GM23338 (cell line): ENCODE measurements at regions not wholly inside any gene's neighbourhood (a gene's known extent, or its start where the extent isn't known, plus 50 kb on each side); places are given as distances from the start of the nearest gene placed in this dataset.

Source experiments
- ATAC-seq: fragments of 200-7000 bp; cut with Tn5 transposase; 3 replicates; pipeline ENCODE4 v1.9.1; 2020
- DNase-seq: peaks from one replicate; pipeline ENCODE4 v3.0.0-alpha.2; 2015; ENCODE audit warnings: low spot score
- H2AFZ ChIP-seq: fragments of 200-600 bp; sonication (generic); 2 replicates; pipeline ENCODE4 v1.8.0; 2016; ENCODE audit warnings: antibody characterized with exemption, mild to moderate bottlenecking, moderate library complexity
- H3F3A ChIP-seq: fragments of 200-600 bp; sonication (generic); replicated peaks from 2 replicates; pipeline ENCODE4 v1.8.0; 2017; ENCODE audit warnings: antibody characterized with exemption, mixed run types, low read depth
- H3K27ac ChIP-seq: fragments of 200-600 bp; sonication (generic); 2 replicates; pipeline ENCODE4 v1.6.1; 2016; ENCODE audit warnings: low read depth
- H3K27me3 ChIP-seq: fragments of 200-600 bp; sonication (generic); 2 replicates; pipeline ENCODE4 v1.8.0; 2016; ENCODE audit warnings: mild to moderate bottlenecking, mixed run types, moderate library complexity; ENCODE audit not compliant: insufficient read depth
- H3K36me3 ChIP-seq: fragments of 200-600 bp; sonication (generic); 2 replicates; pipeline ENCODE4 v1.8.0; 2016; ENCODE audit warnings: mild to moderate bottlenecking; ENCODE audit not compliant: insufficient read depth
- H3K4me1 ChIP-seq: fragments of 200-600 bp; sonication (generic); 2 replicates; pipeline ENCODE4 v1.8.0; 2016; ENCODE audit warnings: mild to moderate bottlenecking, moderate library complexity; ENCODE audit not compliant: insufficient read depth
- H3K4me2 ChIP-seq: fragments of 200-600 bp; sonication (generic); 2 replicates; pipeline ENCODE4 v1.7.1; 2017; ENCODE audit warnings: mixed run types
- H3K4me3 ChIP-seq: fragments of 200-600 bp; sonication (generic); 2 replicates; pipeline ENCODE4 v1.6.1; 2016; ENCODE audit warnings: mixed run types
- H3K79me2 ChIP-seq: fragments of 200-600 bp; sonication (generic); replicated peaks from 2 replicates; pipeline ENCODE4 v1.8.0; 2017; ENCODE audit warnings: mild to moderate bottlenecking; ENCODE audit not compliant: insufficient read depth
- H3K9me2 ChIP-seq: fragments of 200-600 bp; sonication (generic); 2 replicates; pipeline ENCODE4 v1.8.0; 2017; ENCODE audit not compliant: insufficient read depth
- H4K20me1 ChIP-seq: fragments of 200-600 bp; sonication (generic); replicated peaks from 2 replicates; pipeline ENCODE4 v1.8.0; 2017; ENCODE audit warnings: mild to moderate bottlenecking; ENCODE audit not compliant: insufficient read depth
- H3K27ac Mint-ChIP-seq: 2 replicates; pipeline ENCODE4 v1.8.0; 2020; ENCODE audit warnings: inconsistent platforms, mild to moderate bottlenecking, moderate library complexity, mixed read lengths
- H3K27me3 Mint-ChIP-seq: 3 replicates; pipeline ENCODE4 v1.8.0; 2022; ENCODE audit warnings: low read depth, mild to moderate bottlenecking, moderate library complexity, mixed read lengths, inconsistent platforms; ENCODE audit not compliant: insufficient read depth, poor library complexity
- H3K36me3 Mint-ChIP-seq: 3 replicates; pipeline ENCODE4 v1.8.0; 2021; ENCODE audit warnings: low read depth, mild to moderate bottlenecking, inconsistent platforms, moderate library complexity, mixed read lengths
- H3K4me1 Mint-ChIP-seq: 3 replicates; pipeline ENCODE4 v1.8.0; 2020; ENCODE audit warnings: mild to moderate bottlenecking, inconsistent platforms, mixed read lengths
- H3K4me3 Mint-ChIP-seq: 3 replicates; pipeline ENCODE4 v1.8.0; 2021; ENCODE audit warnings: moderate library complexity, mild to moderate bottlenecking, inconsistent platforms, mixed read lengths
- H3K9me3 Mint-ChIP-seq: 3 replicates; pipeline ENCODE4 v1.8.0; 2020; ENCODE audit warnings: moderate library complexity, mild to moderate bottlenecking, inconsistent platforms, mixed read lengths
- CREB1 ChIP-seq: fragments of 250-450 bp; sonication (Bioruptor Pico); IDR thresholded peaks from 2 replicates; pipeline ENCODE4 v1.5.0; 2020; ENCODE audit warnings: low read depth, mild to moderate bottlenecking, moderate library complexity
- NANOG ChIP-seq: IDR thresholded peaks from 2 replicates; pipeline ENCODE4 v1.6.1; 2016; ENCODE audit warnings: antibody characterized with exemption, borderline replicate concordance
- STAT1 ChIP-seq: IDR thresholded peaks from one replicate; pipeline ENCODE4 v1.6.1; 2016; ENCODE audit warnings: antibody characterized with exemption; ENCODE audit not compliant: unreplicated experiment
- TF ChIP-seq, protein P1 (sequence below), 2 experiments: fragments of 200-600 bp in 1 of 2; sonication (generic) in 1 of 2; conservative IDR thresholded peaks; 2 replicates each; pipeline versions ENCODE4 v1.5.1 to v1.6.1; 2016 to 2017; ENCODE audit warnings: antibody characterized with exemption in 2 of 2, low read depth in 2 of 2, mild to moderate bottlenecking in 2 of 2, moderate library complexity in 1 of 2
- TF ChIP-seq, protein P2 (sequence below): IDR thresholded peaks from 2 replicates; pipeline ENCODE4 v1.6.1; 2016; ENCODE audit warnings: antibody characterized with exemption
- TF ChIP-seq, protein P3 (sequence below): fragments of 250-450 bp; sonication (Bioruptor Pico); IDR thresholded peaks from 2 replicates; pipeline ENCODE4 v1.5.0; 2020; ENCODE audit warnings: mild to moderate bottlenecking, moderate library complexity
- TF ChIP-seq, protein P4 (sequence below): IDR thresholded peaks from one replicate; pipeline ENCODE4 v1.6.1; 2018; ENCODE audit warnings: antibody characterized with exemption; ENCODE audit not compliant: unreplicated experiment

DNA sequence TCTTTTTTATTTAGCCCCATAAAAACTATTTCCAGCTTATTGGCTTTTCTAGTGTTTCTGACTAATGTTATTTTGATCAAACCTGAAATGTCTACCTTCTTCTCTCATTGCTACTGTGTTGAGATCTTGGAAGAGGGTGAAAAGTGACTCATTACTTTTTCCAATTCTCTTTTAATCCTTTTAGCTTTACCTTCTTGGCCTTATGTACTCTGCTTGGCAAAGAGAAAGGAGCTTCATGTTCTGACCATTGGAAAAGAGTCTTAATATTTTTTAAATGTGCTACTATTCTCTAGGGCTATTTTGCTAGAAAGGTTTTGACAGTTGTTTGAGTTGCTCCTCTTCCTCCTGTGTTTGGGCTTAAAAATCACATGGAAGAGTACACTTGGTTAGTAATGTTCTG, 97.8 kb upstream of the CHODL start:
- TF ChIP-seq STAT1 = no peak
- TF ChIP-seq, protein P1, sequence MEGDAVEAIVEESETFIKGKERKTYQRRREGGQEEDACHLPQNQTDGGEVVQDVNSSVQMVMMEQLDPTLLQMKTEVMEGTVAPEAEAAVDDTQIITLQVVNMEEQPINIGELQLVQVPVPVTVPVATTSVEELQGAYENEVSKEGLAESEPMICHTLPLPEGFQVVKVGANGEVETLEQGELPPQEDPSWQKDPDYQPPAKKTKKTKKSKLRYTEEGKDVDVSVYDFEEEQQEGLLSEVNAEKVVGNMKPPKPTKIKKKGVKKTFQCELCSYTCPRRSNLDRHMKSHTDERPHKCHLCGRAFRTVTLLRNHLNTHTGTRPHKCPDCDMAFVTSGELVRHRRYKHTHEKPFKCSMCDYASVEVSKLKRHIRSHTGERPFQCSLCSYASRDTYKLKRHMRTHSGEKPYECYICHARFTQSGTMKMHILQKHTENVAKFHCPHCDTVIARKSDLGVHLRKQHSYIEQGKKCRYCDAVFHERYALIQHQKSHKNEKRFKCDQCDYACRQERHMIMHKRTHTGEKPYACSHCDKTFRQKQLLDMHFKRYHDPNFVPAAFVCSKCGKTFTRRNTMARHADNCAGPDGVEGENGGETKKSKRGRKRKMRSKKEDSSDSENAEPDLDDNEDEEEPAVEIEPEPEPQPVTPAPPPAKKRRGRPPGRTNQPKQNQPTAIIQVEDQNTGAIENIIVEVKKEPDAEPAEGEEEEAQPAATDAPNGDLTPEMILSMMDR (conservative IDR thresholded peaks at IDR 0.05; ENCODE audit: low read depth in 2 of 2) = no peak
- TF ChIP-seq CREB1 = no peak
- TF ChIP-seq, protein P2, sequence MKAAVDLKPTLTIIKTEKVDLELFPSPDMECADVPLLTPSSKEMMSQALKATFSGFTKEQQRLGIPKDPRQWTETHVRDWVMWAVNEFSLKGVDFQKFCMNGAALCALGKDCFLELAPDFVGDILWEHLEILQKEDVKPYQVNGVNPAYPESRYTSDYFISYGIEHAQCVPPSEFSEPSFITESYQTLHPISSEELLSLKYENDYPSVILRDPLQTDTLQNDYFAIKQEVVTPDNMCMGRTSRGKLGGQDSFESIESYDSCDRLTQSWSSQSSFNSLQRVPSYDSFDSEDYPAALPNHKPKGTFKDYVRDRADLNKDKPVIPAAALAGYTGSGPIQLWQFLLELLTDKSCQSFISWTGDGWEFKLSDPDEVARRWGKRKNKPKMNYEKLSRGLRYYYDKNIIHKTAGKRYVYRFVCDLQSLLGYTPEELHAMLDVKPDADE = no peak
- TF ChIP-seq, protein P3, sequence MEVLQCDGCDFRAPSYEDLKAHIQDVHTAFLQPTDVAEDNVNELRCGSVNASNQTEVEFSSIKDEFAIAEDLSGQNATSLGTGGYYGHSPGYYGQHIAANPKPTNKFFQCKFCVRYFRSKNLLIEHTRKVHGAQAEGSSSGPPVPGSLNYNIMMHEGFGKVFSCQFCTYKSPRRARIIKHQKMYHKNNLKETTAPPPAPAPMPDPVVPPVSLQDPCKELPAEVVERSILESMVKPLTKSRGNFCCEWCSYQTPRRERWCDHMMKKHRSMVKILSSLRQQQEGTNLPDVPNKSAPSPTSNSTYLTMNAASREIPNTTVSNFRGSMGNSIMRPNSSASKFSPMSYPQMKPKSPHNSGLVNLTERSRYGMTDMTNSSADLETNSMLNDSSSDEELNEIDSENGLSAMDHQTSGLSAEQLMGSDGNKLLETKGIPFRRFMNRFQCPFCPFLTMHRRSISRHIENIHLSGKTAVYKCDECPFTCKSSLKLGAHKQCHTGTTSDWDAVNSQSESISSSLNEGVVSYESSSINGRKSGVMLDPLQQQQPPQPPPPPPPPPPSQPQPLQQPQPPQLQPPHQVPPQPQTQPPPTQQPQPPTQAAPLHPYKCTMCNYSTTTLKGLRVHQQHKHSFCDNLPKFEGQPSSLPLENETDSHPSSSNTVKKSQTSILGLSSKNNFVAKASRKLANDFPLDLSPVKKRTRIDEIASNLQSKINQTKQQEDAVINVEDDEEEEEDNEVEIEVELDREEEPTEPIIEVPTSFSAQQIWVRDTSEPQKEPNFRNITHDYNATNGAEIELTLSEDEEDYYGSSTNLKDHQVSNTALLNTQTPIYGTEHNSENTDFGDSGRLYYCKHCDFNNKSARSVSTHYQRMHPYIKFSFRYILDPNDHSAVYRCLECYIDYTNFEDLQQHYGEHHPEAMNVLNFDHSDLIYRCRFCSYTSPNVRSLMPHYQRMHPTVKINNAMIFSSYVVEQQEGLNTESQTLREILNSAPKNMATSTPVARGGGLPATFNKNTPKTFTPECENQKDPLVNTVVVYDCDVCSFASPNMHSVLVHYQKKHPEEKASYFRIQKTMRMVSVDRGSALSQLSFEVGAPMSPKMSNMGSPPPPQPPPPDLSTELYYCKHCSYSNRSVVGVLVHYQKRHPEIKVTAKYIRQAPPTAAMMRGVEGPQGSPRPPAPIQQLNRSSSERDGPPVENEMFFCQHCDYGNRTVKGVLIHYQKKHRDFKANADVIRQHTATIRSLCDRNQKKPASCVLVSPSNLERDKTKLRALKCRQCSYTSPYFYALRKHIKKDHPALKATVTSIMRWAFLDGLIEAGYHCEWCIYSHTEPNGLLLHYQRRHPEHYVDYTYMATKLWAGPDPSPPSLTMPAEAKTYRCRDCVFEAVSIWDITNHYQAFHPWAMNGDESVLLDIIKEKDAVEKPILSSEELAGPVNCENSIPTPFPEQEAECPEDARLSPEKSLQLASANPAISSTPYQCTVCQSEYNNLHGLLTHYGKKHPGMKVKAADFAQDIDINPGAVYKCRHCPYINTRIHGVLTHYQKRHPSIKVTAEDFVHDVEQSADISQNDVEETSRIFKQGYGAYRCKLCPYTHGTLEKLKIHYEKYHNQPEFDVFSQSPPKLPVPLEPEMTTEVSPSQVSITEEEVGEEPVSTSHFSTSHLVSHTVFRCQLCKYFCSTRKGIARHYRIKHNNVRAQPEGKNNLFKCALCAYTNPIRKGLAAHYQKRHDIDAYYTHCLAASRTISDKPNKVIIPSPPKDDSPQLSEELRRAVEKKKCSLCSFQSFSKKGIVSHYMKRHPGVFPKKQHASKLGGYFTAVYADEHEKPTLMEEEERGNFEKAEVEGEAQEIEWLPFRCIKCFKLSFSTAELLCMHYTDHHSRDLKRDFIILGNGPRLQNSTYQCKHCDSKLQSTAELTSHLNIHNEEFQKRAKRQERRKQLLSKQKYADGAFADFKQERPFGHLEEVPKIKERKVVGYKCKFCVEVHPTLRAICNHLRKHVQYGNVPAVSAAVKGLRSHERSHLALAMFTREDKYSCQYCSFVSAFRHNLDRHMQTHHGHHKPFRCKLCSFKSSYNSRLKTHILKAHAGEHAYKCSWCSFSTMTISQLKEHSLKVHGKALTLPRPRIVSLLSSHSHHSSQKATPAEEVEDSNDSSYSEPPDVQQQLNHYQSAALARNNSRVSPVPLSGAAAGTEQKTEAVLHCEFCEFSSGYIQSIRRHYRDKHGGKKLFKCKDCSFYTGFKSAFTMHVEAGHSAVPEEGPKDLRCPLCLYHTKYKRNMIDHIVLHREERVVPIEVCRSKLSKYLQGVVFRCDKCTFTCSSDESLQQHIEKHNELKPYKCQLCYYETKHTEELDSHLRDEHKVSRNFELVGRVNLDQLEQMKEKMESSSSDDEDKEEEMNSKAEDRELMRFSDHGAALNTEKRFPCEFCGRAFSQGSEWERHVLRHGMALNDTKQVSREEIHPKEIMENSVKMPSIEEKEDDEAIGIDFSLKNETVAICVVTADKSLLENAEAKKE (CRISPR knock-in tag) = no peak
- TF ChIP-seq, protein P4, sequence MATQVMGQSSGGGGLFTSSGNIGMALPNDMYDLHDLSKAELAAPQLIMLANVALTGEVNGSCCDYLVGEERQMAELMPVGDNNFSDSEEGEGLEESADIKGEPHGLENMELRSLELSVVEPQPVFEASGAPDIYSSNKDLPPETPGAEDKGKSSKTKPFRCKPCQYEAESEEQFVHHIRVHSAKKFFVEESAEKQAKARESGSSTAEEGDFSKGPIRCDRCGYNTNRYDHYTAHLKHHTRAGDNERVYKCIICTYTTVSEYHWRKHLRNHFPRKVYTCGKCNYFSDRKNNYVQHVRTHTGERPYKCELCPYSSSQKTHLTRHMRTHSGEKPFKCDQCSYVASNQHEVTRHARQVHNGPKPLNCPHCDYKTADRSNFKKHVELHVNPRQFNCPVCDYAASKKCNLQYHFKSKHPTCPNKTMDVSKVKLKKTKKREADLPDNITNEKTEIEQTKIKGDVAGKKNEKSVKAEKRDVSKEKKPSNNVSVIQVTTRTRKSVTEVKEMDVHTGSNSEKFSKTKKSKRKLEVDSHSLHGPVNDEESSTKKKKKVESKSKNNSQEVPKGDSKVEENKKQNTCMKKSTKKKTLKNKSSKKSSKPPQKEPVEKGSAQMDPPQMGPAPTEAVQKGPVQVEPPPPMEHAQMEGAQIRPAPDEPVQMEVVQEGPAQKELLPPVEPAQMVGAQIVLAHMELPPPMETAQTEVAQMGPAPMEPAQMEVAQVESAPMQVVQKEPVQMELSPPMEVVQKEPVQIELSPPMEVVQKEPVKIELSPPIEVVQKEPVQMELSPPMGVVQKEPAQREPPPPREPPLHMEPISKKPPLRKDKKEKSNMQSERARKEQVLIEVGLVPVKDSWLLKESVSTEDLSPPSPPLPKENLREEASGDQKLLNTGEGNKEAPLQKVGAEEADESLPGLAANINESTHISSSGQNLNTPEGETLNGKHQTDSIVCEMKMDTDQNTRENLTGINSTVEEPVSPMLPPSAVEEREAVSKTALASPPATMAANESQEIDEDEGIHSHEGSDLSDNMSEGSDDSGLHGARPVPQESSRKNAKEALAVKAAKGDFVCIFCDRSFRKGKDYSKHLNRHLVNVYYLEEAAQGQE = no peak
- no peak for TF ChIP-seq NANOG
- Mint-ChIP-seq H3K27me3 (peaks cover 1% of the 10 kb centered on the region), H3K4me1 (no peaks in the 10 kb centered on the region)

More for the DNA sequence above, 97.8 kb upstream of the CHODL start:
- Histone ChIP-seq H3K4me3 (no peak overlapping the region), H3K27ac (no peak overlapping the region), H3K27me3 (no peaks in the 10 kb centered on the region), H3K9me2 (no peaks in the 10 kb centered on the region), H3K36me3 (no peaks in the 10 kb centered on the region), H3K79me2 (no peaks in the 10 kb centered on the region), H3K4me1 (no peaks in the 10 kb centered on the region), H4K20me1 (no peaks in the 10 kb centered on the region), H3K4me2 (no peak overlapping the region), H3F3A (no peaks in the 10 kb centered on the region), H2AFZ (no peak overlapping the region)
- no peaks in the 10 kb centered on the region; the same call in 2 of the 3 replicates for H3K9me3 Mint-ChIP-seq
- DNase-seq = no peak
- no peak overlapping the region for H3K4me3 Mint-ChIP-seq
- no peaks in the 10 kb centered on the region for H3K36me3 Mint-ChIP-seq
- H3K27ac Mint-ChIP-seq = no peak overlapping the region
- no peak for ATAC-seq
